Neural cell (in vitro differentiated cells): ENCODE measurements at regions not wholly inside any gene's neighbourhood (a gene's known extent, or its start where the extent isn't known, plus 50 kb on each side); places are given as distances from the start of the nearest gene placed in this dataset.
"Not testable (repeated sequence)": the region's sequence is repeated elsewhere in the genome, so short reads cannot be mapped to it uniquely, and the experiment has no call there.

Source experiments
- H2AFZ ChIP-seq: fragments of 200-600, 300-800 bp; sonication (generic), shearing (Covaris generic); 2 replicates; pipeline ENCODE4 v1.6.0; 2014; ENCODE audit warnings: low read depth, mild to moderate bottlenecking, antibody characterized with exemption, low read length, moderate library complexity
- H3F3A ChIP-seq: fragments of 200-600 bp; shearing (Covaris generic); 2 replicates; pipeline ENCODE4 v1.6.1; 2016; ENCODE audit warnings: mild to moderate bottlenecking, moderate library complexity, mixed read lengths, antibody characterized with exemption, low read length; ENCODE audit not compliant: insufficient read depth, poor library complexity, severe bottlenecking
- H3K27ac ChIP-seq: fragments of 200-600, 300-800 bp; sonication (generic), shearing (Covaris generic); 2 replicates; pipeline ENCODE4 v1.5.1; 2014; ENCODE audit warnings: mild to moderate bottlenecking, low read length, moderate library complexity
- H3K27me3 ChIP-seq: fragments of 300-800, 200-600 bp; sonication (generic), shearing (Covaris generic); 2 replicates; pipeline ENCODE4 v1.6.0; 2014; ENCODE audit warnings: mild to moderate bottlenecking, low read depth, low read length, moderate library complexity; ENCODE audit not compliant: insufficient read depth
- H3K36me3 ChIP-seq: fragments of 300-800, 200-600 bp; sonication (generic), shearing (Covaris generic); 2 replicates; pipeline ENCODE4 v1.5.1; 2014; ENCODE audit warnings: mild to moderate bottlenecking, antibody characterized with exemption, low read length, moderate library complexity; ENCODE audit not compliant: insufficient read depth
- H3K4me2 ChIP-seq: fragments of 300-800, 200-600 bp; sonication (generic), shearing (Covaris generic); 2 replicates; pipeline ENCODE4 v1.6.0; 2014; ENCODE audit warnings: mild to moderate bottlenecking, low read length
- H3K4me3 ChIP-seq: fragments of 300-800, 200-600 bp; sonication (generic), shearing (Covaris generic); 2 replicates; pipeline ENCODE4 v1.5.1; 2014; ENCODE audit warnings: mild to moderate bottlenecking, low read length, moderate library complexity
- H3K79me2 ChIP-seq: fragments of 200-600 bp; shearing (Covaris generic); replicated peaks from 2 replicates; pipeline ENCODE4 v1.6.0; 2014; ENCODE audit warnings: mild to moderate bottlenecking, low read length, moderate library complexity; ENCODE audit not compliant: insufficient read depth
- H3K9ac ChIP-seq: fragments of 300-800, 200-600 bp; sonication (generic), shearing (Covaris generic); 2 replicates; pipeline ENCODE4 v1.6.1; 2016; ENCODE audit warnings: mild to moderate bottlenecking, low read length, mixed read lengths
- H3K9me2 ChIP-seq: fragments of 200-600 bp; shearing (Covaris generic); 2 replicates; pipeline ENCODE4 v1.6.1; 2016; ENCODE audit warnings: mild to moderate bottlenecking, low read length, mixed read lengths; ENCODE audit not compliant: insufficient read depth
- H3K9me3 ChIP-seq: fragments of 200-600, 300-800 bp; sonication (generic), shearing (Covaris generic); 2 replicates; pipeline ENCODE4 v1.6.1; 2016; ENCODE audit warnings: mild to moderate bottlenecking, mixed run types, low read length, moderate library complexity, mixed read lengths
- H4K20me1 ChIP-seq: fragments of 200-600 bp; shearing (Covaris generic); 2 replicates; pipeline ENCODE4 v1.6.1; 2016; ENCODE audit warnings: mild to moderate bottlenecking, mixed run types; ENCODE audit not compliant: insufficient read depth
- CTCF ChIP-seq: fragments of 450-650 bp; IDR thresholded peaks from 2 replicates; pipeline ENCODE4 v1.5.1; 2014; ENCODE audit warnings: antibody characterized with exemption, mild to moderate bottlenecking, moderate library complexity; ENCODE audit not compliant: poor library complexity, severe bottlenecking
- EP300 ChIP-seq: fragments of 450-650 bp; conservative IDR thresholded peaks from 2 replicates; pipeline ENCODE4 v1.6.1; 2014; ENCODE audit warnings: antibody characterized with exemption, mild to moderate bottlenecking, moderate library complexity; ENCODE audit not compliant: poor library complexity, severe bottlenecking
- EZH2 ChIP-seq: fragments of 200-600, 300-800 bp; shearing (Covaris generic), sonication (generic); IDR thresholded peaks from 2 replicates; pipeline ENCODE4 v1.6.1; 2014; ENCODE audit warnings: antibody characterized with exemption, low read length, borderline replicate concordance, mild to moderate bottlenecking; ENCODE audit not compliant: insufficient read depth, poor library complexity, severe bottlenecking
- MXI1 ChIP-seq: fragments of 450-650 bp; conservative IDR thresholded peaks from 2 replicates; pipeline ENCODE4 v1.6.1; 2014; ENCODE audit warnings: antibody characterized with exemption, mild to moderate bottlenecking; ENCODE audit not compliant: poor library complexity, severe bottlenecking
- POLR2AphosphoS5 ChIP-seq: IDR thresholded peaks from 2 replicates; pipeline ENCODE4 v1.6.1; 2012
- RAD21 ChIP-seq: fragments of 450-650 bp; conservative IDR thresholded peaks from 2 replicates; pipeline ENCODE4 v1.6.1; 2014; ENCODE audit warnings: antibody characterized with exemption, mild to moderate bottlenecking, moderate library complexity
- REST ChIP-seq: IDR thresholded peaks from 2 replicates; pipeline ENCODE4 v1.6.1; 2012; ENCODE audit warnings: borderline replicate concordance
- SMC3 ChIP-seq: fragments of 450-650 bp; conservative IDR thresholded peaks from 2 replicates; pipeline ENCODE4 v1.6.1; 2014; ENCODE audit warnings: antibody characterized with exemption, mild to moderate bottlenecking, moderate library complexity; ENCODE audit not compliant: poor library complexity
- TAF1 ChIP-seq: IDR thresholded peaks from 2 replicates; pipeline ENCODE4 v1.6.1; 2012; ENCODE audit warnings: low read depth

GRCh38 chr4:126924237-126924636, 708.5 kb upstream of the INTU start:
- Histone ChIP-seq H3K9ac (no peak overlapping the region), H3K36me3 (no peaks in the 10 kb centered on the region), H3K4me2 (no peak overlapping the region), H3K27me3 (no peaks in the 10 kb centered on the region), H4K20me1 (no peaks in the 10 kb centered on the region), H3K27ac (no peak overlapping the region), H3K9me2 (no peaks in the 10 kb centered on the region), H3F3A (no peaks in the 10 kb centered on the region), H3K4me3 (no peak overlapping the region), H3K9me3 (peaks cover 2% of the 10 kb centered on the region), H3K79me2 (no peaks in the 10 kb centered on the region), H2AFZ (no peak overlapping the region)
- TF ChIP-seq MXI1 (no peak), TAF1 (no peak), EZH2 (no peak), POLR2AphosphoS5 (no peak), RAD21 (no peak), CTCF (no peak), REST (no peak), SMC3 (no peak), EP300 (no peak)

- not testable (repeated sequence) for H3F3A ChIP-seq, H3K9me2 ChIP-seq, H2AFZ ChIP-seq, H3K4me2 ChIP-seq, H3K4me3 ChIP-seq, H4K20me1 ChIP-seq, H3K9ac ChIP-seq, H3K36me3 ChIP-seq, H3K27ac ChIP-seq, H3K9me3 ChIP-seq, H3K27me3 ChIP-seq, H3K79me2 ChIP-seq
Measured at GRCh38 chr4:126930059-126930458, 702.7 kb upstream of the INTU start.

GRCh38 chr4:126935801-126936200, 697.0 kb upstream of the INTU start:
- no peak overlapping the region for H2AFZ ChIP-seq
- no peak for TF ChIP-seq CTCF
- no peak for TF ChIP-seq EZH2
- TF ChIP-seq POLR2AphosphoS5 = no peak
- no peak for TF ChIP-seq SMC3
- TF ChIP-seq RAD21 = no peak
- TF ChIP-seq MXI1 = no peak
- no peak for TF ChIP-seq EP300
- no peak for TF ChIP-seq TAF1
- TF ChIP-seq REST = no peak
- no peaks in the 10 kb centered on the region for H3K79me2 ChIP-seq

More at GRCh38 chr4:126935801-126936200, 697.0 kb upstream of the INTU start:
- Histone ChIP-seq H3K9me3 (no peaks in the 10 kb centered on the region), H3K9me2 (no peaks in the 10 kb centered on the region), H3K27me3 (no peaks in the 10 kb centered on the region), H3K27ac (no peak overlapping the region), H4K20me1 (no peaks in the 10 kb centered on the region), H3K36me3 (no peaks in the 10 kb centered on the region), H3K4me2 (no peak overlapping the region), H3F3A (no peaks in the 10 kb centered on the region), H3K9ac (no peak overlapping the region), H3K4me3 (no peak overlapping the region)
